AG10803 (cell line): ENCODE measurements at regions not wholly inside any gene's neighbourhood (a gene's known extent, or its start where the extent isn't known, plus 50 kb on each side); places are given as distances from the start of the nearest gene placed in this dataset.

Experiments
- DNase-seq: peaks from one replicate; pipeline ENCODE4 v3.0.0; 2010; ENCODE audit warnings: low read depth
- H3K4me3 ChIP-seq: 2 replicates; pipeline ENCODE4 v1.5.1; 2011; ENCODE audit warnings: mild to moderate bottlenecking, low read length, control low read depth
- CTCF ChIP-seq: conservative IDR thresholded peaks from 2 replicates; pipeline ENCODE4 v1.5.1; 2011; ENCODE audit warnings: mild to moderate bottlenecking, low read length, control low read depth, inconsistent platforms

- H3K4me3 ChIP-seq, result no peak overlapping the region
- no peak for DNase-seq
- no peak for TF ChIP-seq CTCF
Measured at GRCh38 chr5:160923936-160924710, 72.1 kb upstream of the ATP10B start.

GRCh38 chr5:160923411-160923810 is 71.4 kb upstream of the ATP10B start:
- no peak for DNase-seq
- no peak overlapping the region for H3K4me3 ChIP-seq
- no peak for TF ChIP-seq CTCF

- no peak for TF ChIP-seq CTCF
- H3K4me3 ChIP-seq, result no peak overlapping the region
- no peak for DNase-seq
Measured at GRCh38 chr5:160922311-160922710, 70.3 kb upstream of the ATP10B start.

GRCh38 chr5:160921423-160922285 is 69.6 kb upstream of the ATP10B start:
- H3K4me3 ChIP-seq, result no peak overlapping the region
- no peak for TF ChIP-seq CTCF
- DNase-seq, result no peak

GRCh38 chr5:160919626-160920025 is 67.6 kb upstream of the ATP10B start:
- no peak overlapping the region for H3K4me3 ChIP-seq
- TF ChIP-seq CTCF, result no peak
- no peak for DNase-seq

- TF ChIP-seq CTCF, result no peak
- DNase-seq, result no peak
- H3K4me3 ChIP-seq, result no peak overlapping the region
Measured at GRCh38 chr5:160918386-160918785, 66.4 kb upstream of the ATP10B start.

GRCh38 chr5:160906090-160906489 is 54.1 kb upstream of the ATP10B start:
- no peak for DNase-seq
- H3K4me3 ChIP-seq, result no peak overlapping the region
- no peak for TF ChIP-seq CTCF
